ELR (cell line): ENCODE measurements at regions not wholly inside any gene's neighbourhood (a gene's known extent, or its start where the extent isn't known, plus 50 kb on each side); places are given as distances from the start of the nearest gene placed in this dataset.

ENCODE experiments used
- DNase-seq: peaks from one replicate; pipeline ENCODE4 v3.0.0-alpha.2; 2015; ENCODE audit warnings: low read depth

- no peak for DNase-seq
Observed at GRCh38 chr2:172153156-172153555, 50.5 kb upstream of the DLX2 start.

- DNase-seq: no peak
Observed at GRCh38 chr2:172153757-172154156, 51.1 kb upstream of the DLX2 start.

DNA sequence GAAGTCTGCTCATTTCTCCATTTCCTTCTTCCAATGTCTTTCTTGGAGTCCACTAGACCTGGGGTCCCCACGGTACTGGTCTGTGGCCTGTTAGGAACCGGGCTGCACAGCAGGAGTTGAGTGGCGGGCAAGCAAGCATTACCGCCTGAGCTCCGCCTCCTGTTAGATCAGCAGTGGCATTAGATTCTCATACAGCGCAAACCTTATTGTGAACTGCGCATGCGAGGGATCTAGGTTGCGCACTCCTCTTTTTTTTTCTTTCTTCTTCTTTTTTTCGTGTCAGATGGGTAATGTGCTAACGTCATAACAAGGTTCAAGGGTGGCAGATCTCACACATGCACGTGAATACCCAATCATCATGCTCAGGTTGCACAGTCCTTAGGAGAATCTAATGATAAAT is 53.1 kb upstream of the DLX2 start:
- no peak for DNase-seq

GRCh38 chr2:172160839-172161238 is 58.1 kb upstream of the DLX2 start:
- no peak for DNase-seq

DNA sequence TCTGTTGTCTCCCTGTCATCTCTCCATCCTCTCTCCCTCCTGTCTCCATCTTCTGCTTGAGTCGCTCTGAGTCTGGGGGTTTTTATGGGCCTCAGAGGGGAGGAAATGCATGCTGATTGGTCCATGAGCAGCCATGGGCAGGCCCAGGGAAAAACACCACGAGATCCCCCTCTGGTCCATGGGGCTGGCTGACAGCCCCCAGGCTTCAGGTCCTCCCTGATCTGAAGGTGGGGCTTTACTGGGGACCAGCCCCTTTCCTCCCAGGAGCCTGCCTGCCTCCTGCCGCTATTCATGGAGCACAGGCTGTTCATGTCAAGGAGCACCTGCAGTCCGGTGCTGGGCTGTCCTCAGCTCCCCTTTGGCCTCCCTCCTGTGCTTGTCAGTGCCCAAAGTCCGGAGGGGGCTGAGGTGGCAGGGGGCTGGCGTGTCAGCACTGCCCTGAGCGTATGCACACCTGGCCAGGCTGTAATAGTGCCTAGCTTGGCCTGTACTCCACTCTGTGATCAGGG is 59.6 kb upstream of the DLX2 start:
- DNase-seq: no peak

DNA sequence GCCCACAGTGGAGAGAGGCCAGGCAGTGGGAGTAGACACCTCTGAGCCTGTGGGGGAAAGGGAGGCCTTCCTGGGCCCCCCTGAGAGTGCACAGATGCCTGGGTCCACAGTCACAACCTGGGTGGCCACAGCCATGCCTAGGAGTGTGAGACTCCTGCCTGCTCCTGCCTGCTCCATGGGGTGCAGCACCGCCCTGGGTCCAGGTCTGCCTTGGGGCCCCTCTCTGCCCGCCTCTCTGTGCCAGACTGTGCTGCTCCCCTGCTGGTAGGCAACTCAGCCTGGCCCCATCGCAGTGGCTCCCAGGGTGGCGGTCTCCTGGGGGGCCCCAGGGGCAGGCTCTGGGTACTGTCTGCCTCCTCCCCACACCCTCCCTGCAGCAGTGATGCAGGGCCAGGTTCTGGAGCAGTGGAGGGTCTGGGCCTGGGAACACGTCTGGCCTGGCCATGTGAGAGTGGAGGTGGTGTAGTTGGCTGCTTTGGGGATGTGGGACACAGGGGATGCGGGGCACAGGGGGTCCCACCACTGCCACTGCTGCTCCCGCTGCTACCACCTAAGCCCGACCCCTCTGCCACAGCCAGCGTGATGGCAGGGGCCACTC is 60.1 kb upstream of the DLX2 start:
- DNase-seq: no peak

DNA sequence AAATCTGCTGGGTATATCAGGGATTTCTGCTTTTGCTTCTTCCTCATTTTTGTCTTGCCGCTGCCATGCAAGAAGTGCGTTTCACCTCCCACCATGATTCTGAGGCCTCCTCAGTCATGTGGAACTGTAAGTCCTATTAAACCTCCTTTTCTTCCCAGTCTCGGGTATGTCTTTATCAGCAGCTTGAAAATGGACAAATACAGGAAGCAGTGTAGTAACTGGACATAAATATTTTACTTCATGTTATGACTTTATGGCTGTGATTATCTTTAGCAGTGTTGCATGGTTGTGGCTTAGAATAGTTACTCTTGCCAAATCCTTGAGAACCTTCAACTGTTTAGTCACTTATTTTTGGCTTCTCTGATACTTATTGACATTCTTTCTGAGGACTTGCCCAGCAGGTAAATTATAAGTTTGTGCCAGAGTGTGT is 66.2 kb upstream of the DLX2 start:
- no peak for DNase-seq

DNA sequence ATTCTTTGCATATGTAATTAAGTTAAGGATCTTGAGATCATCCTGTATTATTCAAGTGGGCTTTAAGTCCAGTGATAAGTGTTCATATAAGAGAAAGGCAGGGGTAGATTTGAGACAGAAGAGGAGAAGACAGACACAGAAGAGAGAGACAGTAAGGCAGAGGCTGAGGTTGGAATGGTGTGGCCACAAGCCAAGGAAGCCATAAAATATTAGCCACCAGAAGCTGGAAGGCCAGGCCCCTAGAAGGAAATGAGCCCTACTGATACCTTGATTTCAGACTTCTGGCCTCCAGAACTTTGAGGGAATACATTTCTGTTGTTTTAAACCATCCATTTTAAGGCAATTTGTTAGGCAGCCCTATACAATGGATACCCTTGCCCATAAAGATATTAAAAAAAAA is 66.9 kb upstream of the DLX2 start:
- DNase-seq: no peak

GRCh38 chr2:172172513-172173173 is 69.9 kb upstream of the DLX2 start:
- peak; percentile 87 for DNase-seq

DNA sequence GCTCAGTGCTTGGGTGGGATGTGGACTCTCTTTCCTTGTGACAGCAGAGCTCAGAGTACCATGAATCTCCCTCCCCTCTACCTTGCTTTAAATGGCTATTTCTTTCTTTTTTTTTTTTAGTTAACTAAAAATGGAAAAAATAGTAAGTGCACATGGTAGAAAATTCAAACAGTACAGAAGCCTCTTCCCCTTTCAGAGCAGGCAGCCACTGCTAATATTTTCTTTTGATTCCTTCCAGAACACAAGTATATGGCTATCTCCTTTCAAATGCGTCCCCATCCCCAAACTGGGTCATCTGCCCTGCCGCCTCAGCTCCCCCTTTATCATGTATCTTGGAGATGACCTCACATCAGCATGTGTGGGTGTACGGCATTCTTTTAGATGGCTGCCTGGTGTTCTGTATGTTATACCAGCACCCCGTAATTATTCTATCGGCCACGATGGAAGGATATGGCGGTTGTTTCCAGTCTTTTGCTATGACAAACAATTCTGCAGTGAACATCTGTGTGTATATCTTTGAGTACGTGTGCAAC is 70.5 kb upstream of the DLX2 start:
- DNase-seq: peak; percentile 18

DNA sequence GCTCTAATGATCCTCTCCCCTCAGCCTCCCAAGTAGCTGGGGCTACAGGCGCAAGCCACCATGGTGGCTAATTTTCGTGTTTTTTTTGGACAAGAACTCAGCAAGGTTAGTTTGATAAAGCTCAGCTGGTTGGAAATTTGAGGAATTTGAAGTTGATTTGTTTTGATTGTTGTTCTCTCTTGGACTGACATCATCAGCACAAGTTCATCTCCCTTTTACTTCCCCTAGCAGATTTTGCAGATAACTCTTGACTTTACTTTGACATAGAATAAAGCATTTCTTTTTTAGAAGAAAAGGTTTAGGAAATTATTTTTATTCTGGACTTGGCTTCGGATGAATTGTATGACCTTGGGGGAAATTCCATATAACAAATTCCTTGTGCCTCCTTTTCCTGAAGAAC is 74.9 kb upstream of the DLX2 start:
- DNase-seq: peak; percentile 13

GRCh38 chr2:172177996-172178395 is 75.3 kb upstream of the DLX2 start:
- peak; percentile 95 for DNase-seq

DNA sequence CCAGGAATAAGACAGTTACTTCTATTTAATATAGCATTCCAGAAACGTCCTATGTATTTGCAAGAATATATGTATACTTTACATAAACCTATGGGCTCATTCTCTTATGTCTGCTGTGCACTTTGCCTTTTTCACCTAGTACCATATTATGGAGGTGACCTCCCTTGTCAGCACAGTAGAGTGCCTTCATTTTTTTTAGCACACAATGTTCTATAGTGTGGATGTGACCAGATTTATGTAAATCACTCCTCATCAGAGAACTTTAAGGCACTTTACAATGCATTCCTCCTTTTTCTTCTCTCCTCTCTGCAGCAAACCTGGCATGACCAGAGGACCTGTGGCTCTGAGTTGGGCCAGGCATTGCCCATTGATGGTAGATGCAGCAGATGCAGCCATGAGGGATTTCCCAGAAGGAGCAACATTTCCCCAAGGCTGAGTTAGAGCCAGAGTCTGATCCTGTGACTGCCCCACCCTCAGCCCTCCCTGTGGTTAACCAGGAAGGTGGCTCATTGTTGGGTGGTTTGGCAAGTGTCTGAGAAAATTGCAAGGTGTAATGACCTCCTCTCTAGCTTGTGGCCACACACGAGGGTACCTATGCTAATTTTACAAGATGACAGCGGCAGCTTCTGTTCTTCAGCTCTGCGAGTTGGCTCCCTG is 76.5 kb upstream of the DLX2 start:
- peak; percentile 87 for DNase-seq

DNA sequence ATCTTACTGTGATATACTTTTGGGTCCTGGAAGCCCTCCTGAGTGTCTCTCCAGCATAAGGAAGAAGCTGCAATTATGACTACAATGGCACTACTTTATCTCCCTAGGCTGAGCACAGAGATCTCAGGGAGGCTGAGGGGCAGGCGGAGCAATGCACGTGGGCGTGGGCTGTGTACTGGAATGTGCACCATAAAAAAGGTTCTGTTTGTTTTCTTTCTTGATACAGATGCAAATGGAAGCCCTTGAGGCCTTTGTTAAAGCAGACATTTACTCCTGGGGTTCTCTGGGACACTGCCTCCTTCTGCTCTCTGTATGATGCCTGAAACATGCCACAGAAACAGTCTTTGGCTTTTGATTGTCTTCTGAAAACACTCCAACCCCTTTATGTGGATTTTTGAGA is 79.1 kb upstream of the DLX2 start:
- DNase-seq: peak; percentile 24

- DNase-seq: no peak
Observed at GRCh38 chr2:172182624-172183023, 79.9 kb upstream of the DLX2 start.

GRCh38 chr2:172193331-172194089 is 90.8 kb upstream of the DLX2 start:
- no peak for DNase-seq

GRCh38 chr2:172195836-172196376 is 93.2 kb upstream of the DLX2 start:
- DNase-seq: no peak

- peak; percentile 92 for DNase-seq
Observed at GRCh38 chr2:172196768-172197431, 94.2 kb upstream of the DLX2 start.

DNA sequence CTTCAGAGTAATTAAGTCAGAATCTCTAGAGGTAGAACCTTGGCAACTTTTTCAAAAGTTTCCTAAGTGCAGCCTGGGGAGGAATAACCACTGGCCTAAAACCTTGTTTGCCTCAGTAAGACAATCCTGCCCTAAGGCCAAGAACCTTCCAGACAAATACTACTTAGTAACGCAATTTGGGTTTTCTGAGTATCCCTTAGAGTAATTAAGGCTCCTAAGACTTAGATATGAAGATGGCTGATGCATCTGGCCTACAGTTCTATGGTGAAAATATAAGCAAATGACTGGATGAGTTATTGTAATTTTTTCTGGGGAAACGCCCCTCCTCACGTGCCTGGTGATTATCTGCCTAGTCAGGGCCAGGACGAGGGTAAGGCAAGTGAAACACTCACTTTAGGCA is 95.7 kb upstream of the DLX2 start:
- DNase-seq: no peak

- no peak for DNase-seq
Observed at GRCh38 chr2:172198908-172199307, 96.2 kb upstream of the DLX2 start.

DNA sequence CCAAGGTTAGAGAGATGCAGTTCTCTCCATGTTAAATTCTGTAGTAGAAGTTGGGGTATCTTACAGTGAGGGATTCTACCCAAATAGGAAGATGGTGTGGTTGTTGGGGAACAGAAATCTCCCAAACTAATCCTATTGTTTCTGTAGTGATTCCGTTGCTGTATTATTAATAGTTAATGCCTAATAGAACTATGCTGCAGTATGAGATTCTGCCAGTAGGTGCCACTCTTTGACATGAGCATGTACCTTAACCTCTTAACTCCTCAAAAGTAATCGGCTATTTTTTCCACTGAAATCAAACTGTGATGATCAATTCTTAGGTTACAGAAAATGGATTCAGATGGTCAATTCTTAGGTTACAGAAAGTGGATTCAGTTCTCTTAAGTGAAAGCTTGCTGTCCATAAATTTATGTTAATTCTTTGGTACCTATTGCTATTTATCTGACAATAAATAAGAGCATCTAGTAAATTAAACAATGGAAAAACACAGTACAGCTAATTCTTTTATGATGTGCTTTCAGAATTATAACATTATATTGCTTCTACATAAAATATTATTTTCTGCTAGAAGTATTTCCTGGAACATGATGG is 97.9 kb upstream of the DLX2 start:
- DNase-seq: peak; percentile 64
